GM12873 (cell line): ENCODE measurements at regions not wholly inside any gene's neighbourhood (a gene's known extent, or its start where the extent isn't known, plus 50 kb on each side); places are given as distances from the start of the nearest gene placed in this dataset.

Experiments
- TF ChIP-seq, protein P1 (sequence below): IDR thresholded peaks from 2 replicates; pipeline ENCODE4 v1.5.1; 2012; ENCODE audit warnings: low read depth, mild to moderate bottlenecking, moderate library complexity, low read length, control low read depth; ENCODE audit not compliant: insufficient read depth; ENCODE audit errors: missing control alignments

DNA sequence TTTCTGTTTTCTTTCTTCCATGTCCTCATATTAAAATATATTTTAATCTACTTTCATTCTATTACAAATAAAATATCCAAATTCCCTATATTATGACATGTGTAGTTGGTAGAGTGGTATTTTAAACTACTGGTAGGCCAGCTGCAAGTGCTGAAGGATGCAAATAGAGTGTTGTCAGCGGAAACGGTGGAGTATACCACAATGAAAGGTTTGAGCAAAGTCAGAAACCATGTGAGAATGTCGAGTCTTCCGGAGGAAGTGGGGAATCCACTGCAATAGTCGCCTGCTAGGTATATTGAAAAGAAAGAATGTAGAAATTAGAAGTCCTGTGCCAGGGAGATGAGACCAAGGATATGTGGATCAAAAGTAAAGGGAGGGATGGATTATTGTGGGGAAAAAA lies 373.9 kb downstream of the DSEL start:
- TF ChIP-seq, protein P1, sequence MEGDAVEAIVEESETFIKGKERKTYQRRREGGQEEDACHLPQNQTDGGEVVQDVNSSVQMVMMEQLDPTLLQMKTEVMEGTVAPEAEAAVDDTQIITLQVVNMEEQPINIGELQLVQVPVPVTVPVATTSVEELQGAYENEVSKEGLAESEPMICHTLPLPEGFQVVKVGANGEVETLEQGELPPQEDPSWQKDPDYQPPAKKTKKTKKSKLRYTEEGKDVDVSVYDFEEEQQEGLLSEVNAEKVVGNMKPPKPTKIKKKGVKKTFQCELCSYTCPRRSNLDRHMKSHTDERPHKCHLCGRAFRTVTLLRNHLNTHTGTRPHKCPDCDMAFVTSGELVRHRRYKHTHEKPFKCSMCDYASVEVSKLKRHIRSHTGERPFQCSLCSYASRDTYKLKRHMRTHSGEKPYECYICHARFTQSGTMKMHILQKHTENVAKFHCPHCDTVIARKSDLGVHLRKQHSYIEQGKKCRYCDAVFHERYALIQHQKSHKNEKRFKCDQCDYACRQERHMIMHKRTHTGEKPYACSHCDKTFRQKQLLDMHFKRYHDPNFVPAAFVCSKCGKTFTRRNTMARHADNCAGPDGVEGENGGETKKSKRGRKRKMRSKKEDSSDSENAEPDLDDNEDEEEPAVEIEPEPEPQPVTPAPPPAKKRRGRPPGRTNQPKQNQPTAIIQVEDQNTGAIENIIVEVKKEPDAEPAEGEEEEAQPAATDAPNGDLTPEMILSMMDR, result no peak

DNA sequence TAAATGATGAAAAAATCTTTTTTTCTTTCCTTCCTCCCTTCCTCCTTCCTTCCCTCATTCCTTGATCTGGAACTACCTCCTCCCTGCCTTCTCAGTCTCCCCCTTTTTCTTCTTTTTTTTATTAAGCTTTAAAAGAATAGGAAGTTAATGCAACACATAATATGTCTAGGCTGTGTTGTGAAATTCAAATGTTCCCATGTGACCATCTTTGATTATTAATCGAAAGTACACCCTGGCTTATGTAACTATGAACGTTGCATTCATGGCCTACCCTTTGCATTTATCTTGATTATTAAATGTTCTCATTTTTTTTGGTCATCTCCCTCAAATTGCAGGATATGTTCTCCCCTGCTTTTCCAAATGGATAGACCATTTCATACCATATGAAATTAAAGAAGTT lies 376.0 kb downstream of the DSEL start:
- TF ChIP-seq, protein P1, result no peak

DNA sequence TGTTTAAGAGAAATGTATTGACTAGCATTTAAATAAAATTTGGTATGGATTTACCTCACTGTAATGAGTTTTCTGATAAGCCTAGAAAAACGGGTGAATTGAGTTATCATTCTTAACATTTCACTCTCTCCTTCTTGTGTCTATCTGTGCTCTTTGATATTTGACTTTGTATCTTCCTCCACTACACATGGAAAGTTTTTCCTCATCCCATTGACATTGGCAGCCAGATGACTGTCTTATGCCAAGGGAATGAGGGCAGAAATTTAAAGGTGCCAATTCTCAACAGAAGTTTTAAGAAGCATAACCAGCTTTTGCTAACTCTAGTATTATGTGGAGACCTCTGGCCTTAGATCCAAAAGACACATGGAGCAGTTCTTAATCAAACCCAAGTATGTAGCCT lies 376.6 kb downstream of the DSEL start:
- TF ChIP-seq, protein P1, result no peak

DNA sequence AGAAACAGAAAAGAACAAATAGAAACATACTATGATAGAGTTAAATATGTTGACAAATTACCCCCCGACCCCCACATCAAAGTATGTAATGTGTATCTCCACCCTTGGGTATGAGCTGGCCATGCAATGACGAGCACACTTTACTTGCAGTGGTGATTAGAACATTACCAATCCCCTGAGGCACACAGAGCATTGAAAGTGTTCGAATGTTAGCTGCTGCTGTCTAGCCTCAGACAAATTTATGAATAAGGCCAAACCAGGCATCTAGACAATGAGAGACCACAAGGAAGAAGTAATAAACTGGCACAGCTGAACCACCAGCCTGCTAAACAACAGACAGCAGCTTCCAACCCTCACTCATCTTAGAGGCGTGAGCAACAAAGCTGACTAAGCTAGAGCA lies 380.5 kb downstream of the DSEL start:
- TF ChIP-seq, protein P1, result no peak

DNA sequence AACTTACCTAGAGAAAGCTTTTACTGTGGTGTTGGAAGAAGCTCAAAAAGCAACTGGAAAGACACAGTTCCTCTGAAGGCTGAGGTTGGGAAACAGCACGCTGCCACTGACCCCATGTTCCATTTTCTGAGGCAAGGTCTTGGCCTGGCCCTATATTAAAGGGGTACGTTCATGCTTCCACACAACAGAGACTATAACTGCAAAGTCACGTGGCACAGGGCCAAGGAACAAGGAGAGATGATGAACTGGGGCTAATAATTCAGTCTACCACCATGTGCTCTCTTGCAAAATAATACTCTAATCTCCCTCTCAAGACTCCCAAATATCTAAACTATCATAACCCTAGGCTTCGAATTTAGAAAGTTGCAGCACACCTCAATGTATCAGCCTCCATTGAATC lies 381.6 kb downstream of the DSEL start:
- TF ChIP-seq, protein P1, result no peak

DNA sequence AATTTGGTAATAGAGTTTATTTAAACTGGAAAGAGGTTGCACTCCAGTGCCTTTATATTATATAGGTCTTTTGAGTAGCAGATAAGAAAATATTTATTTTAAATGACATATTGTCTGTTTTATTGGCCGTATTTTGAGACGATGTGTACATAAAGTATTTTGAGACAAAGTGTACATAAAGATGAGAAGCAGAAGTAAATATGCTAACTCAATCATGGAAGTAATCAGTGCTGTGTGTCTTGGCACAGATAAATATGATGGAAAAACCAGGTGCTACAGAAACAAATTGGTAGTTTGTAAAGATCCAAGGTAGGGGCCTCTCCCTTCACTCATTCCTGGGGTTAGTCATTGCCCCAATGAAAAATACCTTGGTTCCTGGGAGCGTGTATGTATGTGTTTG lies 382.9 kb downstream of the DSEL start:
- TF ChIP-seq, protein P1, result no peak

DNA sequence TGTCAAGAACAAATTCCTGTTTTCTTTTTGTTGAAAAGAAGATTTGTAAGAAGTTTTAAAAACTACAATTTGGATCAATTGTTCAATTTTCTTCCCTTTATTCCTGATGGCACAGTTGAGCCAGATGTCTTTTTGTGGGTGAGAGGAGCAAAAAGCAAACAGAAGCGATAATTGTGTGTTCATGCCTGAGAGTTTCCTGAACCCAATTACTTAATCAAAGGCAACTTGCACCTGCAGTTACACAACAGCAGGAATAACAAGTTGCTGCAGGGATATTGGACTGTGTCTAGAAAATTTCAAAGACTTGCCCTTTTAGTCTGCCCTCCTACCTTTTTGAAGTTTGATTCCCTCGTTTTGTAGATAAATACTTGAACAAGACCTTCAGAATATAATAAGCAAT lies 383.6 kb downstream of the DSEL start:
- TF ChIP-seq, protein P1, result no peak
